ENCODE measurements at regions not wholly inside any gene's neighbourhood (a gene's known extent, or its start where the extent isn't known, plus 50 kb on each side); places are given as distances from the start of the nearest gene placed in this dataset.
"Not testable (repeated sequence)": the region's sequence is repeated elsewhere in the genome, so short reads cannot be mapped to it uniquely, and the experiment has no call there.

- Histone ChIP-seq H3K4me1 (no peaks in the 10 kb centered on the region), H3K4me3 (no peak overlapping the region), H3K27ac (no peak overlapping the region), H3K36me3 (no peaks in the 10 kb centered on the region), H3K9me3 (peaks cover 0 to 3% (median 0%) of the 10 kb centered on the region in 3 donors), H3K27me3 (no peaks in the 10 kb centered on the region)
- TF ChIP-seq, protein P1, sequence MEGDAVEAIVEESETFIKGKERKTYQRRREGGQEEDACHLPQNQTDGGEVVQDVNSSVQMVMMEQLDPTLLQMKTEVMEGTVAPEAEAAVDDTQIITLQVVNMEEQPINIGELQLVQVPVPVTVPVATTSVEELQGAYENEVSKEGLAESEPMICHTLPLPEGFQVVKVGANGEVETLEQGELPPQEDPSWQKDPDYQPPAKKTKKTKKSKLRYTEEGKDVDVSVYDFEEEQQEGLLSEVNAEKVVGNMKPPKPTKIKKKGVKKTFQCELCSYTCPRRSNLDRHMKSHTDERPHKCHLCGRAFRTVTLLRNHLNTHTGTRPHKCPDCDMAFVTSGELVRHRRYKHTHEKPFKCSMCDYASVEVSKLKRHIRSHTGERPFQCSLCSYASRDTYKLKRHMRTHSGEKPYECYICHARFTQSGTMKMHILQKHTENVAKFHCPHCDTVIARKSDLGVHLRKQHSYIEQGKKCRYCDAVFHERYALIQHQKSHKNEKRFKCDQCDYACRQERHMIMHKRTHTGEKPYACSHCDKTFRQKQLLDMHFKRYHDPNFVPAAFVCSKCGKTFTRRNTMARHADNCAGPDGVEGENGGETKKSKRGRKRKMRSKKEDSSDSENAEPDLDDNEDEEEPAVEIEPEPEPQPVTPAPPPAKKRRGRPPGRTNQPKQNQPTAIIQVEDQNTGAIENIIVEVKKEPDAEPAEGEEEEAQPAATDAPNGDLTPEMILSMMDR (IDR thresholded peaks at IDR 0.05), result no peak
- TF ChIP-seq EP300 (IDR thresholded peaks at IDR 0.05) (no peak), POLR2A (IDR thresholded peaks at IDR 0.05) (no peak), POLR2AphosphoS5 (IDR thresholded peaks at IDR 0.05) (no peak)
- 75 to 76% methylated on average over 4 of the region's 4 CpGs for WGBS, 2 donors (ENCODE audit: low coverage in 1 of 2)
- no peak for ATAC-seq
Observed at GRCh38 chr1:232130815-232131480, 499.0 kb downstream of the SIPA1L2 start.

GRCh38 chr1:232127190-232127589 lies 500.6 kb downstream of the DISC1 start:
- Histone ChIP-seq H3K27me3 (no peaks in the 10 kb centered on the region), H3K9me3 (peaks cover 0 to 3% (median 0%) of the 10 kb centered on the region in 3 donors), H3K27ac (no peak overlapping the region), H3K4me1 (no peaks in the 10 kb centered on the region), H3K4me3 (no peak overlapping the region), H3K36me3 (no peaks in the 10 kb centered on the region)
- TF ChIP-seq EP300 (IDR thresholded peaks at IDR 0.05) (no peak), POLR2A (IDR thresholded peaks at IDR 0.05) (no peak), POLR2AphosphoS5 (IDR thresholded peaks at IDR 0.05) (no peak)
- TF ChIP-seq, protein P1 (IDR thresholded peaks at IDR 0.05), result no peak
- WGBS, 2 donors (ENCODE audit: low coverage in 1 of 2), result 77 to 86% methylated on average over 2 of the region's 2 CpGs
- no peak for ATAC-seq

DNA sequence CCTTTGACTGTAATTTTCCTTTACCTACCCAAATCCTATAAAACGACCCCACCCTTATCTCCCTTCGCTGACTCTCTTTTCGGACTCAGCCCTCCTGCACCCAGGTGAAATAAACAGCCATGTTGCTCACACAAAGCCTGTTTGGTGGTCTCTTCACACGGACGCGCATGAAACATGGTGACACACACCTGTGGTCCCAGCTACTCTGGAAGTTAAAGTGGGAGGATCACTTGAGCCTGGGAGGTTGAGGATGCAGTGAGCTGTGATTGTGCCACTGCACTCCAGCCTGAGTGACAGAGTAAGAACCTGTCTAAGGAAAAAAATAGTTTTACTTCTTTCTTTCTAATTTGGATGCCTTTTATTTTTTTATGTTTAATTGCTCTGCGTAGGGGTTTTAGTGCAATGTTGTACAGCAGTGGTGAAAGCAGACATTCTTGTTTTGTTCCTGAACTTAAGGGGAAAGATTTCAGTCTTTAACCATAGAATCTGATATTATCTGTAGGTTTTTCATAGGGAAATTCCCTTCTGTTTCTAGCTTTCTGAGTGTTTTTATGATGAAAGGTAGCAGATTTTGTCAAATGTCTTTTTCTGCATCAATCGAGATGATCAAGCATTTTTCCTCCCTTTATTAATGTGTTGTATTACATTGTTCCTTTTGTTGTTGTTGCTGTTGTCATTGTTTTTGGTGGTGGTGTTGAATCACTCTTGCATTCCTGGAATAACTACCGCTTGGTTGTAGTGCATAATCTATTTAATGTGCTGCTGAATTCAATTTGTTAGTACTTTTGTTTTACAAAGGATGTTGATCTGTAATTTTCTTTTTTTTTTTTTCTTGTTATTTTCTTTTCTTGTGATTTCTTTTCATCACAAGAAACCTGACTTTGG lies 497.4 kb downstream of the DISC1 start:
- no peak for ATAC-seq
- no peak overlapping the region for H3K4me3 ChIP-seq
- no peak for TF ChIP-seq POLR2AphosphoS5 (IDR thresholded peaks at IDR 0.05)
- H3K4me1 ChIP-seq, result no peaks in the 10 kb centered on the region
- no peak overlapping the region for H3K27ac ChIP-seq
- no peaks in the 10 kb centered on the region for H3K9me3 ChIP-seq
- WGBS, 2 donors (ENCODE audit: low coverage in 1 of 2), result 67 to 89% methylated on average over 3 of the region's 9 CpGs
- no peaks in the 10 kb centered on the region for H3K36me3 ChIP-seq
- no peaks in the 10 kb centered on the region for H3K27me3 ChIP-seq

DNA sequence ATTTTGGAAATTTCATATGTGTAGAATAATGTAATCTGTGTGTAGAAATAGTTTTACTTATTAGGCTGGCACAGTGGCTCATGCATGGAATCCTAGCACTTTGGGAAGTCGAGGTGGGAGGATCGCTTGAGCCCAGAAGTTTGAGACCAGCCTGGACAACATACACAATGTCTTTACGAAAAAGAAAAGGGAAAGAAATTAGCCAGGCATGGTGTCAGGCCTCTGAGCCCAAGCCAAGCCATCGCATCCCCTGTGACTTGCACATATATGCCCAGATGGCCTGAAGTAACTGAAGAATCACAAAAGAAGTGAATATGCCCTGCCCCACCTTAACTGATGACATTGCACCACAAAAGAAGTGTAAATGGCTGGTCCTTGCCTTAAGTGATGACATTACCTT lies 491.3 kb downstream of the DISC1 start:
- not testable (repeated sequence) for H3K27me3 ChIP-seq, H3K4me3 ChIP-seq, H3K4me1 ChIP-seq, H3K27ac ChIP-seq, H3K9me3 ChIP-seq, ATAC-seq, H3K36me3 ChIP-seq
- 83% methylated on average over 3 of the region's 4 CpGs; no CpG with 5 or more reads in 1 of the 2 donors for WGBS, 2 donors (ENCODE audit: low coverage in 1 of 2)

GRCh38 chr1:232114985-232115384 lies 488.4 kb downstream of the DISC1 start:
- Histone ChIP-seq H3K36me3 (no peaks in the 10 kb centered on the region), H3K9me3 (no peaks in the 10 kb centered on the region), H3K4me3 (no peak overlapping the region), H3K27me3 (no peaks in the 10 kb centered on the region), H3K27ac (no peak overlapping the region), H3K4me1 (no peaks in the 10 kb centered on the region)
- no peak for ATAC-seq
- TF ChIP-seq, protein P1 (IDR thresholded peaks at IDR 0.05), result no peak
- no peak for TF ChIP-seq POLR2AphosphoS5 (IDR thresholded peaks at IDR 0.05)
- no peak for TF ChIP-seq POLR2A (IDR thresholded peaks at IDR 0.05)
- TF ChIP-seq EP300 (IDR thresholded peaks at IDR 0.05), result no peak

DNA sequence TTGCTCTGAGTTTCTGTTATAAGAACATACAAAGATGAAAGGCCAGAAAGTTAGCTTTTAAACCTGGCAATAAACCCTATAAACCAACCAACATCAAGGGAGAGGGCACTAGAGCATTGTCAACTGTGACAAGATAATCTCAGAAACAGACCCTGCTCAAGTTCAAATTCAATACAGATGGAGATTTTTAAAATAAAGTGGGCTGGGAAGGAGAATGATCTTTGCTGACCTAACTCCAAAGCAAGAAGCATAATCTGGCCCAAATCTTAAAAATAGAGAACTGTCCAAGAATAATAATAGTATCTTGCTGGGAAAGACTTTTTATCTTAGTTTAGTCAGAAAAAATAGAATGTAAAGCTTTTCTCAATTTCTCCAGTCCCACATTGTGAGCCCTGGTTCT lies 485.5 kb downstream of the DISC1 start:
- no peak overlapping the region for H3K27ac ChIP-seq
- ATAC-seq, result no peak
- H3K36me3 ChIP-seq, result no peaks in the 10 kb centered on the region
- H3K9me3 ChIP-seq, result no peaks in the 10 kb centered on the region
- H3K4me1 ChIP-seq, result no peaks in the 10 kb centered on the region
- H3K4me3 ChIP-seq, result no peak overlapping the region
- no peak for TF ChIP-seq POLR2A (IDR thresholded peaks at IDR 0.05)
- TF ChIP-seq, protein P1 (IDR thresholded peaks at IDR 0.05), result no peak
- no peak for TF ChIP-seq EP300 (IDR thresholded peaks at IDR 0.05)
- TF ChIP-seq POLR2AphosphoS5 (IDR thresholded peaks at IDR 0.05), result no peak
- H3K27me3 ChIP-seq, result no peaks in the 10 kb centered on the region

Data from gastroesophageal sphincter (tissue), 4 donors.